HepG2 (cell line): ENCODE measurements at regions not wholly inside any gene's neighbourhood (a gene's known extent, or its start where the extent isn't known, plus 50 kb on each side); places are given as distances from the start of the nearest gene placed in this dataset.

Experiments
- GABPA ChIP-seq, 2 experiments: IDR thresholded peaks; 2 replicates each; pipeline ENCODE4 v1.6.1; 2011 to 2016; ENCODE audit warnings: low read depth in 2 of 2, low read length in 1 of 2, missing biosample characterization in 1 of 2, missing genetic modification characterization in 1 of 2
- NFYB ChIP-seq: sonication (generic); formaldehyde crosslinking; IDR thresholded peaks from 2 replicates; pipeline ENCODE4 v1.4.0; 2020; ENCODE audit warnings: missing genetic modification reagents
- RAD51 ChIP-seq: fragments of 450-650 bp; IDR thresholded peaks from 2 replicates; pipeline ENCODE4 v1.6.1; 2016; ENCODE audit warnings: borderline replicate concordance
- RBFOX2 ChIP-seq: fragments of 200-400 bp; formaldehyde crosslinking; IDR thresholded peaks from 2 replicates; pipeline ENCODE4 v1.6.1; 2017; ENCODE audit warnings: low read depth, mild to moderate bottlenecking, low read length
- RORA ChIP-seq: sonication (generic); formaldehyde crosslinking; IDR thresholded peaks from 2 replicates; pipeline ENCODE4 v1.5.0; 2020; ENCODE audit warnings: mild to moderate bottlenecking, missing genetic modification reagents, moderate library complexity
- STAG1 ChIP-seq: sonication (generic); formaldehyde crosslinking; IDR thresholded peaks from 2 replicates; pipeline ENCODE4 v1.4.0; 2020; ENCODE audit warnings: missing genetic modification reagents
- WIZ ChIP-seq: sonication (generic); formaldehyde crosslinking; IDR thresholded peaks from 2 replicates; pipeline ENCODE4 v1.5.1; 2020; ENCODE audit warnings: mild to moderate bottlenecking, missing genetic modification reagents
- ZNF225 ChIP-seq: sonication (generic); formaldehyde crosslinking; IDR thresholded peaks from 2 replicates; pipeline ENCODE4 v1.4.0; 2020; ENCODE audit warnings: mild to moderate bottlenecking, missing genetic modification reagents
- ZNF33A ChIP-seq: sonication (generic); formaldehyde crosslinking; IDR thresholded peaks from 2 replicates; pipeline ENCODE4 v1.5.1; 2020; ENCODE audit warnings: missing genetic modification reagents, mild to moderate bottlenecking, moderate library complexity, borderline replicate concordance
- ZNF605 ChIP-seq: sonication (generic); formaldehyde crosslinking; IDR thresholded peaks from 2 replicates; pipeline ENCODE4 v1.8.0; 2022; ENCODE audit warnings: mild to moderate bottlenecking, missing genetic modification reagents
- ZNF746 ChIP-seq: sonication (generic); formaldehyde crosslinking; IDR thresholded peaks from 2 replicates; pipeline ENCODE4 v1.8.0; 2022; ENCODE audit warnings: mild to moderate bottlenecking, missing genetic modification reagents
- ZNF878 ChIP-seq: sonication (generic); formaldehyde crosslinking; IDR thresholded peaks from 2 replicates; pipeline ENCODE4 v1.8.1; 2023; ENCODE audit warnings: mild to moderate bottlenecking, missing genetic modification reagents, moderate library complexity
- TF ChIP-seq, protein P1 (sequence below): sonication (generic); formaldehyde crosslinking; IDR thresholded peaks from 2 replicates; pipeline ENCODE4 v1.4.0; 2020; ENCODE audit warnings: missing genetic modification reagents
- TF ChIP-seq, protein P2 (sequence below): sonication (generic); formaldehyde crosslinking; IDR thresholded peaks from 2 replicates; pipeline ENCODE4 v1.4.0; 2020; ENCODE audit warnings: mild to moderate bottlenecking, missing genetic modification reagents
- TF ChIP-seq, protein P3 (sequence below): IDR thresholded peaks from 2 replicates; pipeline ENCODE4 v1.6.1; 2016; ENCODE audit warnings: mild to moderate bottlenecking
- TF ChIP-seq, protein P4 (sequence below): IDR thresholded peaks from 2 replicates; pipeline ENCODE4 v1.6.1; 2016; ENCODE audit warnings: low read depth
- TF ChIP-seq, protein P5 (sequence below): sonication (generic); formaldehyde crosslinking; IDR thresholded peaks from 2 replicates; pipeline ENCODE4 v1.5.0; 2020; ENCODE audit warnings: mild to moderate bottlenecking, missing genetic modification reagents
- TF ChIP-seq, protein P6 (sequence below): sonication (generic); formaldehyde crosslinking; conservative IDR thresholded peaks from 2 replicates; pipeline ENCODE4 v1.8.0; 2022; ENCODE audit warnings: low read depth, missing genetic modification reagents

DNA sequence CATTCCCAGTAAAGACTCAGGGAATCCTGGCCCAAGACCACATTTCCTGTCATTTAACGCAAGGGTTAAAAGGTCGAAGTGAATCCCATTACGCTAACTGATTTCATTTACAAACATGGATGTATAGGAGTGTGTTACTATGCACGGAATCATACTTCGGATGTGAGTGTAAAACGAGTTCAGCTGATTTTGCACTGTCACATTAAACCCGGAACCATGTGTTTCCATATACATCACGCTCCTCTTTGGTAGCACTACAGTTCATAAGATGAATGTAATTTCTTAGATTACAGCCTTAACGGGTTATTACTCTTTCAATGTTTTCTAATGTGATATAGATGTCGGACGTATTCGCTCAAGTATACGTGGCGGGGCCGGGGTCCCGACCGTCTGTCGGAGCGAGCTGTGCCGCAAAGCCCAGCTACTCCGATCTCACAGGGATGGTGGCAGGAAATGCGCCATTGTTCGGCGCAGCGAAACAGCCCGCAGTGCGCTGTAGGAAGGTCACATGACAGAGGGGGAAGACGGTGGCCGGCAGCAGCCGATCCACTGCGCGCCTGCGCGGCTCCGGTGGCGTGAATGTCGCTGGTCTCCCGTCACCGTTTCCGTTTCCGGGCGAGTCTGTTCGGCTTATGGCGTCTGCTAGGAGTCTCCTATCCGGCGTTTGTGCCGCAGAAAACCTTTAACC lies 97.3 kb downstream of the NPAP1 start (continued):
- TF ChIP-seq, protein P1, sequence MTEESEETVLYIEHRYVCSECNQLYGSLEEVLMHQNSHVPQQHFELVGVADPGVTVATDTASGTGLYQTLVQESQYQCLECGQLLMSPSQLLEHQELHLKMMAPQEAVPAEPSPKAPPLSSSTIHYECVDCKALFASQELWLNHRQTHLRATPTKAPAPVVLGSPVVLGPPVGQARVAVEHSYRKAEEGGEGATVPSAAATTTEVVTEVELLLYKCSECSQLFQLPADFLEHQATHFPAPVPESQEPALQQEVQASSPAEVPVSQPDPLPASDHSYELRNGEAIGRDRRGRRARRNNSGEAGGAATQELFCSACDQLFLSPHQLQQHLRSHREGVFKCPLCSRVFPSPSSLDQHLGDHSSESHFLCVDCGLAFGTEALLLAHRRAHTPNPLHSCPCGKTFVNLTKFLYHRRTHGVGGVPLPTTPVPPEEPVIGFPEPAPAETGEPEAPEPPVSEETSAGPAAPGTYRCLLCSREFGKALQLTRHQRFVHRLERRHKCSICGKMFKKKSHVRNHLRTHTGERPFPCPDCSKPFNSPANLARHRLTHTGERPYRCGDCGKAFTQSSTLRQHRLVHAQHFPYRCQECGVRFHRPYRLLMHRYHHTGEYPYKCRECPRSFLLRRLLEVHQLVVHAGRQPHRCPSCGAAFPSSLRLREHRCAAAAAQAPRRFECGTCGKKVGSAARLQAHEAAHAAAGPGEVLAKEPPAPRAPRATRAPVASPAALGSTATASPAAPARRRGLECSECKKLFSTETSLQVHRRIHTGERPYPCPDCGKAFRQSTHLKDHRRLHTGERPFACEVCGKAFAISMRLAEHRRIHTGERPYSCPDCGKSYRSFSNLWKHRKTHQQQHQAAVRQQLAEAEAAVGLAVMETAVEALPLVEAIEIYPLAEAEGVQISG (CRISPR knock-in tag), result peak; percentile 82
- TF ChIP-seq ZNF605 (CRISPR knock-in tag) (0 out of 2 replicates have a peak, but pooled peaks have one; percentile 30), RORA (no peak), STAG1 (CRISPR knock-in tag) (0 out of 2 replicates have a peak, but pooled peaks have one; percentile 8), RBFOX2 (0 out of 2 replicates have a peak, but pooled peaks have one; percentile 48), ZNF225 (CRISPR knock-in tag) (0 out of 2 replicates have a peak, but pooled peaks have one; percentile 68), ZNF33A (CRISPR knock-in tag) (no peak), ZNF878 (CRISPR knock-in tag) (no peak), WIZ (CRISPR knock-in tag) (peak; percentile 89), RAD51 (peak; percentile 26; the same call in 1 of the 2 replicates), GABPA (IDR thresholded peaks at IDR 0.05; ENCODE audit: low read depth, low read length) (peak; percentile 86), GABPA (CRISPR knock-in tag; IDR thresholded peaks at IDR 0.05; ENCODE audit: low read depth) (peak; percentile 93), NFYB (CRISPR knock-in tag) (peak; percentile 46; the same call in 1 of the 2 replicates), ZNF746 (CRISPR knock-in tag) (no peak)
- TF ChIP-seq, protein P2, sequence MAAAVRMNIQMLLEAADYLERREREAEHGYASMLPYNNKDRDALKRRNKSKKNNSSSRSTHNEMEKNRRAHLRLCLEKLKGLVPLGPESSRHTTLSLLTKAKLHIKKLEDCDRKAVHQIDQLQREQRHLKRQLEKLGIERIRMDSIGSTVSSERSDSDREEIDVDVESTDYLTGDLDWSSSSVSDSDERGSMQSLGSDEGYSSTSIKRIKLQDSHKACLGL (CRISPR knock-in tag), result peak; percentile 59; the same call in 1 of the 2 replicates
- TF ChIP-seq, protein P3, sequence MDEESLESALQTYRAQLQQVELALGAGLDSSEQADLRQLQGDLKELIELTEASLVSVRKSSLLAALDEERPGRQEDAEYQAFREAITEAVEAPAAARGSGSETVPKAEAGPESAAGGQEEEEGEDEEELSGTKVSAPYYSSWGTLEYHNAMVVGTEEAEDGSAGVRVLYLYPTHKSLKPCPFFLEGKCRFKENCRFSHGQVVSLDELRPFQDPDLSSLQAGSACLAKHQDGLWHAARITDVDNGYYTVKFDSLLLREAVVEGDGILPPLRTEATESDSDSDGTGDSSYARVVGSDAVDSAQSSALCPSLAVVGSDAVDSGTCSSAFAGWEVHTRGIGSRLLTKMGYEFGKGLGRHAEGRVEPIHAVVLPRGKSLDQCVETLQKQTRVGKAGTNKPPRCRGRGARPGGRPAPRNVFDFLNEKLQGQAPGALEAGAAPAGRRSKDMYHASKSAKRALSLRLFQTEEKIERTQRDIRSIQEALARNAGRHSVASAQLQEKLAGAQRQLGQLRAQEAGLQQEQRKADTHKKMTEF (CRISPR knock-in tag), result peak; percentile 53; the same call in 1 of the 2 replicates
- TF ChIP-seq, protein P4, sequence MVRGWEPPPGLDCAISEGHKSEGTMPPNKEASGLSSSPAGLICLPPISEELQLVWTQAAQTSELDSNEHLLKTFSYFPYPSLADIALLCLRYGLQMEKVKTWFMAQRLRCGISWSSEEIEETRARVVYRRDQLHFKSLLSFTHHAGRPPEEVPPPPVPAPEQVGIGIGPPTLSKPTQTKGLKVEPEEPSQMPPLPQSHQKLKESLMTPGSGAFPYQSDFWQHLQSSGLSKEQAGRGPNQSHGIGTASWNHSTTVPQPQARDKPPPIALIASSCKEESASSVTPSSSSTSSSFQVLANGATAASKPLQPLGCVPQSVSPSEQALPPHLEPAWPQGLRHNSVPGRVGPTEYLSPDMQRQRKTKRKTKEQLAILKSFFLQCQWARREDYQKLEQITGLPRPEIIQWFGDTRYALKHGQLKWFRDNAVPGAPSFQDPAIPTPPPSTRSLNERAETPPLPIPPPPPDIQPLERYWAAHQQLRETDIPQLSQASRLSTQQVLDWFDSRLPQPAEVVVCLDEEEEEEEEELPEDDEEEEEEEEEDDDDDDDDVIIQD (CRISPR knock-in tag), result peak; percentile 45; the same call in 1 of the 2 replicates
- TF ChIP-seq, protein P5, sequence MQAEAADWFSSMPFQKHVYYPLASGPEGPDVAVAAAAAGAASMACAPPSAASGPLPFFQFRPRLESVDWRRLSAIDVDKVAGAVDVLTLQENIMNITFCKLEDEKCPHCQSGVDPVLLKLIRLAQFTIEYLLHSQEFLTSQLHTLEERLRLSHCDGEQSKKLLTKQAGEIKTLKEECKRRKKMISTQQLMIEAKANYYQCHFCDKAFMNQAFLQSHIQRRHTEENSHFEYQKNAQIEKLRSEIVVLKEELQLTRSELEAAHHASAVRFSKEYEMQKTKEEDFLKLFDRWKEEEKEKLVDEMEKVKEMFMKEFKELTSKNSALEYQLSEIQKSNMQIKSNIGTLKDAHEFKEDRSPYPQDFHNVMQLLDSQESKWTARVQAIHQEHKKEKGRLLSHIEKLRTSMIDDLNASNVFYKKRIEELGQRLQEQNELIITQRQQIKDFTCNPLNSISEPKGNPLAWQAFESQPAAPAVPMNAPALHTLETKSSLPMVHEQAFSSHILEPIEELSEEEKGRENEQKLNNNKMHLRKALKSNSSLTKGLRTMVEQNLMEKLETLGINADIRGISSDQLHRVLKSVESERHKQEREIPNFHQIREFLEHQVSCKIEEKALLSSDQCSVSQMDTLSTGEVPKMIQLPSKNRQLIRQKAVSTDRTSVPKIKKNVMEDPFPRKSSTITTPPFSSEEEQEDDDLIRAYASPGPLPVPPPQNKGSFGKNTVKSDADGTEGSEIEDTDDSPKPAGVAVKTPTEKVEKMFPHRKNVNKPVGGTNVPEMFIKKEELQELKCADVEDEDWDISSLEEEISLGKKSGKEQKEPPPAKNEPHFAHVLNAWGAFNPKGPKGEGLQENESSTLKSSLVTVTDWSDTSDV (CRISPR knock-in tag), result no peak
- TF ChIP-seq, protein P6, sequence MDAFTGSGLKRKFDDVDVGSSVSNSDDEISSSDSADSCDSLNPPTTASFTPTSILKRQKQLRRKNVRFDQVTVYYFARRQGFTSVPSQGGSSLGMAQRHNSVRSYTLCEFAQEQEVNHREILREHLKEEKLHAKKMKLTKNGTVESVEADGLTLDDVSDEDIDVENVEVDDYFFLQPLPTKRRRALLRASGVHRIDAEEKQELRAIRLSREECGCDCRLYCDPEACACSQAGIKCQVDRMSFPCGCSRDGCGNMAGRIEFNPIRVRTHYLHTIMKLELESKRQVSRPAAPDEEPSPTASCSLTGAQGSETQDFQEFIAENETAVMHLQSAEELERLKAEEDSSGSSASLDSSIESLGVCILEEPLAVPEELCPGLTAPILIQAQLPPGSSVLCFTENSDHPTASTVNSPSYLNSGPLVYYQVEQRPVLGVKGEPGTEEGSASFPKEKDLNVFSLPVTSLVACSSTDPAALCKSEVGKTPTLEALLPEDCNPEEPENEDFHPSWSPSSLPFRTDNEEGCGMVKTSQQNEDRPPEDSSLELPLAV (CRISPR knock-in tag), result no peak
- TF ChIP-seq, all 625 proteins: peak for 79
